Upper lobe of left lung (tissue), 6 donors: ENCODE measurements at regions not wholly inside any gene's neighbourhood (a gene's known extent, or its start where the extent isn't known, plus 50 kb on each side); places are given as distances from the start of the nearest gene placed in this dataset.

Experiments used
- ATAC-seq, 2 donors: fragments of 200-7000 bp; cut with Tn5 transposase; one replicate each; pipeline ENCODE4 v1.9.1; 2022; ENCODE audit warnings: mild to moderate bottlenecking in 2 of 2, moderate library complexity in 2 of 2; ENCODE audit not compliant: low FRiP score in 2 of 2
- DNase-seq, 2 donors: peaks; one replicate each; pipeline ENCODE4 v3.0.0-alpha.2; 2019 to 2020
- H3K27ac ChIP-seq, 4 donors: fragments of 200-600 bp; sonication (generic); one replicate each; pipeline ENCODE4 v1.5.1; 2016 to 2019
- H3K27me3 ChIP-seq, 4 donors: fragments of 200-600 bp; sonication (generic); one replicate each; pipeline ENCODE4 v1.5.1; 2017 to 2019
- H3K36me3 ChIP-seq, 4 donors: fragments of 200-600 bp; sonication (generic); one replicate each; pipeline ENCODE4 v1.5.1; 2016 to 2019
- H3K4me1 ChIP-seq, 4 donors: fragments of 200-600 bp; sonication (generic); one replicate each; pipeline ENCODE4 v1.5.1; 2018 to 2019
- H3K4me3 ChIP-seq, 4 donors: fragments of 200-600 bp; sonication (generic); one replicate each; pipeline ENCODE4 v1.5.1; 2017 to 2019; ENCODE audit warnings: mild to moderate bottlenecking in 2 of 4, moderate library complexity in 1 of 4
- H3K9me3 ChIP-seq, 4 donors: fragments of 200-600 bp; sonication (generic); one replicate each; pipeline ENCODE4 v1.5.1; 2018 to 2019
- CTCF ChIP-seq, 6 experiments: fragments of 450-650 bp in 4 of 6; fragments of 200-600 bp in 2 of 6; sonication (generic) in 2 of 6; IDR thresholded peaks; one replicate each; pipeline ENCODE4 v1.5.1; 2016 to 2019; ENCODE audit warnings: antibody characterized with exemption in 6 of 6
- EP300 ChIP-seq, 4 donors: sonication (generic); formaldehyde crosslinking; IDR thresholded peaks; one replicate each; pipeline ENCODE4 v1.5.1; 2017; ENCODE audit warnings: antibody characterized with exemption in 4 of 4, control low read depth in 2 of 4
- POLR2A ChIP-seq, 4 donors: fragments of 450-650 bp; IDR thresholded peaks; one replicate each; pipeline ENCODE4 v1.5.1; 2016 to 2017; ENCODE audit warnings: antibody characterized with exemption in 4 of 4, mild to moderate bottlenecking in 2 of 4
- POLR2AphosphoS5 ChIP-seq, 2 donors: sonication (generic); formaldehyde crosslinking; IDR thresholded peaks; one replicate each; pipeline ENCODE4 v1.5.1; 2017; ENCODE audit warnings: antibody characterized with exemption in 2 of 2
- WGBS, 2 donors: methylation state at CpG; one replicate each; pipeline ENCODE4 v1.1.5; 2017 to 2018; 5-methylcytosine and 5-hydroxymethylcytosine counted together
- donor health status: DM: no; HTN: no; CAD: no; lungs with moderate emphysema.
- donor health status: DM: no; HTN: yes; CAD: no; lungs with severe emphysema.

GRCh38 chr10:3848775-3849635 is 64.0 kb upstream of the KLF6 start:
- H3K4me3 ChIP-seq: no peak overlapping the region
- peak overlapping the region in 1 of 4 donors; percentile 81 for H3K27ac ChIP-seq
- no peak for TF ChIP-seq EP300 (IDR thresholded peaks at IDR 0.05)
- TF ChIP-seq POLR2A (IDR thresholded peaks at IDR 0.05): no peak
- TF ChIP-seq POLR2AphosphoS5 (IDR thresholded peaks at IDR 0.05): no peak
- no peak for TF ChIP-seq CTCF (IDR thresholded peaks at IDR 0.05)
- H3K27me3 ChIP-seq: no peaks in the 10 kb centered on the region
- no peaks in the 10 kb centered on the region for H3K9me3 ChIP-seq
- H3K36me3 ChIP-seq: no peaks in the 10 kb centered on the region
- 79 to 82% methylated on average over 4 of the region's 4 CpGs for WGBS, 2 donors
- H3K4me1 ChIP-seq: peaks cover 28 to 40% (median 33%) of the 10 kb centered on the region in 4 donors
- no peak for DNase-seq
- ATAC-seq: no peak

GRCh38 chr10:3848005-3848774 is 63.2 kb upstream of the KLF6 start:
- ATAC-seq: no peak
- peaks cover 20 to 32% (median 26%) of the 10 kb centered on the region in 4 donors for H3K4me1 ChIP-seq
- H3K9me3 ChIP-seq: no peaks in the 10 kb centered on the region
- 67 to 69% methylated on average over 6 of the region's 6 CpGs for WGBS, 2 donors
- H3K27me3 ChIP-seq: no peaks in the 10 kb centered on the region
- TF ChIP-seq CTCF (IDR thresholded peaks at IDR 0.05) (no peak), EP300 (IDR thresholded peaks at IDR 0.05) (no peak), POLR2AphosphoS5 (IDR thresholded peaks at IDR 0.05) (no peak), POLR2A (IDR thresholded peaks at IDR 0.05) (no peak)
- no peaks in the 10 kb centered on the region for H3K36me3 ChIP-seq
- no peak for DNase-seq
- no peak overlapping the region for H3K27ac ChIP-seq
- H3K4me3 ChIP-seq: no peak overlapping the region

DNA sequence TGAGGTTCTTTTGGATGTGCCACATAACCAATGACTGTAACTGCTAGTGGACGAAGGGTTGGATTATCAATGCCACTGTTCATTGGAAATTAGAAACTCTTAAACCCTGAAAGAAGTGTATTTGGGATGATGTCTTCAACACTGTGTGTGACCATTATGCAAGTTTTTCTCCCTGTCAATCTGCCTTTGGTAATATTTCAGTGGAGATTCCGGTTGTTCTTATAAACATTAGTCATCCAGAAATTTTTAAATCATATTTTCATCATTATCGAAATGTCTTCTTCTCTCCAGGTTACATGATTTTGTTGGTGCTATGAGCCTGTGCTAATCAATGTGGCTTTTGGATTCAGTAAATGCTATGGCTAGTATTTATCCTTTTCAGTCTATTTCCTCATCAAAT is 61.7 kb upstream of the KLF6 start:
- H3K36me3 ChIP-seq: no peaks in the 10 kb centered on the region
- ATAC-seq (no peak), DNase-seq (no peak)
- H3K4me1 ChIP-seq: peaks cover 11 to 17% (median 13%) of the 10 kb centered on the region in 4 donors
- TF ChIP-seq EP300 (IDR thresholded peaks at IDR 0.05) (no peak), POLR2A (IDR thresholded peaks at IDR 0.05) (no peak), CTCF (IDR thresholded peaks at IDR 0.05) (no peak)
- H3K27ac ChIP-seq: no peak overlapping the region
- H3K9me3 ChIP-seq: no peaks in the 10 kb centered on the region
- H3K27me3 ChIP-seq: no peaks in the 10 kb centered on the region
- WGBS, 2 donors: 97% methylated on average over 3 of the region's 3 CpGs
- H3K4me3 ChIP-seq: no peak overlapping the region

GRCh38 chr10:3844491-3845025 is 59.5 kb upstream of the KLF6 start:
- H3K36me3 ChIP-seq: no peaks in the 10 kb centered on the region
- TF ChIP-seq POLR2AphosphoS5 (IDR thresholded peaks at IDR 0.05) (no peak), EP300 (IDR thresholded peaks at IDR 0.05) (no peak), POLR2A (IDR thresholded peaks at IDR 0.05) (no peak), CTCF (IDR thresholded peaks at IDR 0.05) (no peak)
- WGBS, 2 donors: 94 to 97% methylated on average over 1 of the region's 1 CpG
- no peak overlapping the region for H3K4me3 ChIP-seq
- no peaks in the 10 kb centered on the region for H3K9me3 ChIP-seq
- H3K27ac ChIP-seq: no peak overlapping the region
- no peak for DNase-seq
- no peaks in the 10 kb centered on the region for H3K27me3 ChIP-seq
- no peak for ATAC-seq
- peaks cover 0 to 10% (median 3%) of the 10 kb centered on the region in 4 donors for H3K4me1 ChIP-seq
